GM21447 (cell line): ENCODE measurements at regions not wholly inside any gene's neighbourhood (a gene's known extent, or its start where the extent isn't known, plus 50 kb on each side); places are given as distances from the start of the nearest gene placed in this dataset.

Experiments
- ATAC-seq: cut with Tn5 transposase; IDR thresholded peaks from one replicate; pipeline ENCODE4 v1.9.1; 2021; ENCODE audit not compliant: unreplicated experiment

DNA sequence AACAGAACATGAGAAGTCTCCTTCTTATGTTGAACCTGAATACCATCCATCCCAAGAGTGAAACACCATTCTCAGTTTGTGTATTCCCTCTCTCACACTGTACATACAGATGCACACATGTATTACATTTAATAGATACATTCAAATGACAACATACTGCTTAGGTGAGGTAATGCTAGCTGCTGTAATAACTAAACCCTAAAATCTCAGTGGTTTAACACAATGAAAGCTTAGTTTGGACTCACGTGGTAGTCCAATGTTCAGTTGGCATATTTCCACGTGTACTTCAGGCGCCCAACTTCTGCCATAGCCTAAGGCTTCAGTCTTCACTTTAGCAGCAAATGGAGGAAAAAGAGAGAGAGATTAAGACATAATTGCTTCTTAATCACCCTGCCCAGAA lies 351.1 kb upstream of the PMFBP1 start:
- no peak for ATAC-seq

DNA sequence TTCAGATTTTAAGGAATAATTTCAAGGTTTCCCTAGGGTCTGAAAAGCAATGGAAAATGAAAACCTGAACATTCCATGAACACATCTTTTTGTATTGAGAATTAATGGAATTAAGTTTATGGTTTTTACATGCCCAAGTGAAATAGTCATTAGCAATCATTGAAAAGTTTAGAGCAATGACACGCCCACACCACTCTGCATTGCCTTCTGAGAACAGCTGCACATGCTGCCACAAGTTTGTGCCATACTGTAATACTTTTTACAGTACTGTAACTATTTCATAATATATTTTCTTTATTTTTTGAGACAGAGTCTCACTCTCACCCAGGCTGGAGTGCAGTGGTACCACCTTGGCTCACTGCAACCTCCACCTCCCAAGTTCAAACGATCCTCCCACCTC lies 345.2 kb upstream of the PMFBP1 start:
- no peak for ATAC-seq

DNA sequence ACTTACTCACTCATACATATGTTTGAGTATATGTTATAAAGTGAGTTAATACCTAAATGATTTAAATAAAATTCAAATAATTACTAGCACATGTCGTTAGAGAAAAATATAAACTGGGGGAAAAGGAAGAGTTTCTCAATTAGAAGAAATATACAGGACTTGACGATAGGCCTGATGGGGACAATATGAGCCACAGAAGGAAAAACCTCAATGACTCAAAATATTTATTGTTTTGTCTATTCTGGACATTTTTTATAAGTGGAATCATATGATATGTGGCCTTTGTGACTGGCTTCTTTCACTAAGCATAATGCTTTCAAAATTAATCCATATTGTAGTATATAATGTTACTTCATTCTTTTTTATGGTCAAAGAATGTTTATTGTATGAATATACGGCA lies 339.2 kb upstream of the PMFBP1 start:
- no peak for ATAC-seq

DNA sequence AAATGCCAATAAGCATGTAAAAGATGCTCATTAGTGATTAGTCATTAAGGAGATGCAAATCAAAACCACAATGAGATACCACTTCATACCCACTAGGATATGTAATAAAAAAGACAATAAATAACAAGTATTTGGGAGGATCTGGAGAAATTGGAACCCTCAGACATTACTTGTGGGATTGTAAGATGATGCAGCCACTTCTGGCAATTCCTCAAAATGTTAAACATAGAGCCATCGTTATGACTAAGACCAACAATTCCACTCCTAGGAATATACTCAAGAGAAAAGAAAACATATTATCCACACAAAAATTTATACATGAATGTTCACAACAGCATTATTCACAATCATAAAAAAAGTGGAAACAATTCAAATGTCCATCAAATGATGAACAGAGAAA lies 336.2 kb upstream of the PMFBP1 start:
- no peak for ATAC-seq

DNA sequence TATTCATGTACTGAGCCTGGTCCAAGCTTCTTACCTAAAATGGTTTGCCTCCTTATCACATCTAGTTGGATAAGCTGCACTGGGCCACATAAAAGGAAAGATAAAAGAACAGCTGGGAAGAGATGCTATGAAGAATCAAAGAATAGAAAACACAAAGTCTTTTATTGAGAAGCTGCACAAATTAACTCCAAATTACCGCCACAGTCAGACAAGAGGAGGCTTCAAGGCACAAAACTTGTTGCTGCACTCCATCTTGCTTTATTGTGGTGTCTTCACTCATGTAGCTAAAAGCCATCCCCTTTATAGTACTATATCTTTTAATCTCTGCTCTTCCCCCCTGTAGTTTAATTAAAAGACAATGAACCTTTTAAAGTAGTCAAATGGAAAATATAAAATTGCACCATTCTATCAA lies 330.6 kb upstream of the PMFBP1 start:
- no peak for ATAC-seq

DNA sequence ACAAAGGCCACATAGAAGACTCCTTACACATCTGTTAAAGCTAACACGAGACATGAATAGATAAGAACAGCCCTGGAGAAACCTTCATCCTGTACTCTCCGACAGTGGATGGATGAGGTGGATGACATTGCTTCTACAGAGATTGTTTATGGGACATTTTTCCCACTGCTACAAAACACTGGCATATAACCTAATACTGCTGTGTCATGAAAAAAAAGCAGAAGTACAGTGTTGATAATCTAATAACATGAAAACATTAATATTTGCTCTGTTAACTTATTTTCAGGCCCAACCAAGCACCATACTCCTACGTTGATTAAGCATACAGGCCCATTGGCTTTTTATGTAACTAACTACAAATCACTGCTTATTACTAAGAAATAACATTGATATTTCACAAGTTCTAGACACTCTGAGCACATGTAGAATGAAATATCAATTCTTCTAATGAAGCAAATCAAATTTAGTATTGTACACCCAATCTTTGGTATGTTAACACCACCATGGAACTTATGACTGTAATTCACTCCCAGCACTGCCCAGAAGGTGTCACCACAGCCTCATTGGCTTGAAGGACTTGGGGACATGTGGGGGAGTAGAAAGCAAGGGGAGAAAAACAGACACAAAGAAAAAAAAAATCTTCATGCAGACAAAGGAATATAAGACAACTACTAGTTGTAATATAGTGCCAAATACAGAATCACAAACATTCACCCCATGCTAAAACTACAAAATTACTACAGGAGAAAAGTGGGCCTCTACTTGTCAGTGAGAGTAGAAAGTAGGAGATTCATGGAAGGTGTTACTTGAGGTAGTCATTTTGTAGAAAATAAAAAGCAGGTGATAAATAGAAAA lies 330.0 kb upstream of the PMFBP1 start:
- peak; percentile 94 for ATAC-seq

DNA sequence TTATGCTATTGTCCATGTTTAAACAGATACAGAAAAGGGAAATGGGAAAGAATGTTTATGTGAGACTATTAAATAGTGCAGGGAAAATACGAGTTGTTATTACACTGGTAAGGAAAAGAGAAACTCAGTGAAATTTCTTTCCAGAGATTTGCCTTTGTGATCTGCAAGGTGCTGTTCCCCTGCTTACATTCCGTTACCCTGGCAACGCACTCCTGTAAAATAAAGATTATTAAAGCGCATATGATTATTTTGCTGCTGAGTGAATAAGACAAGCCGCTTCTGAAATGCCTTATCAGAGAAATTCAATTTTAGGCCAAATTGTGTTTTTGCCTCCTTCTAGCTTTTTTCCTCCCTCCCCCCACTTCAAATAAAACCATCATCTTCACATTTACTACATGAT lies 328.6 kb upstream of the PMFBP1 start:
- no peak for ATAC-seq

DNA sequence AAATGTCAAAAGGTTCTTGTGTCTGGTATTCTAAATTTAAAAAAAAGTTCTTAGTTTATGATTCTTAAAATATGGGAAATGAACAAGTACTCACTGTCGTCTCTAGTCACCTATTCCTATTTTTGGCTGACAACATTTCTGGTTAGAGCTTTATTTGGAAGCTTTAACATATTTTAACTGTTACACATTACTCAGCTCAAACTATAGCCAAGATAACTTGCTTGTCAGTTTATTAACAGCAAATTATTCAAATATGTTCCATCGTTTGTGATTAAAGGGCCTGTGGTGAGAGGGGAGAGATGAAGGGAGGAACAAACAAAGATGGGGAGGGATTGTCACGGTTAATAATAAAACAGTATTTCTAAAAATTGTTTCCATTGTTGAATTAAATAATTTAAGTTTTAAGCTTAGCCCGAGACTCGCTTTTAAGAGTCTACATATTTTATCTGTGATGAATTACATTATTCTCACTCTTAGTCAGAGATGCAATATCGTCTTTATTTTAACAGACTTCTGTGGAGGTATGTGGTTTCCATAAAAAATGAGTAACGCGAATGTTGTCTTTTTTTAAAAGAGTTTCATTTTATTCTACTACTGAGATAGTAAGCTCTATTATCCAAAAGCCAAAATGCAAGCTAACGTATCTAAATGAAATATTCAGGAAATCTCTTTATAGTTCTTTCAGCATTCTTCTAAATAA lies 321.9 kb upstream of the PMFBP1 start:
- ATAC-seq = no peak

DNA sequence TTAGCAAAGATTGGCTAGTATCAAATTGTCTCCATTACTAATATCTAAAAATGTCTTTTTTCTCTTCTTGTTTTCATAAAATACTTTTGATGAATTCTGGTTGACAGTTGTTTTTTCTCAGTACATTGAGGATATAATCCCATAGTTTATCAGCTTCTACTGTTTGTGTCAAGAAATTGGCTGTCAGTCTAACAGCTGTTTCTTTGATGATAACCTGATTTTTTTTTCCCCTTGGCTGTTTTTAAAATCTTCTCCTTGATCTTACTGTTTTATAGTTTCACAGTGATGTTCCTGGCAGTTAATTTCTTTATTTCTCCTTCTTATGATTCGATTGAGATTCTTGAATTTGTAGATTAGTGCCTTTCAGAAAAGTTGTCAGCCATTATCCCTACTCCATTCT lies 315.3 kb upstream of the PMFBP1 start:
- ATAC-seq = no peak

DNA sequence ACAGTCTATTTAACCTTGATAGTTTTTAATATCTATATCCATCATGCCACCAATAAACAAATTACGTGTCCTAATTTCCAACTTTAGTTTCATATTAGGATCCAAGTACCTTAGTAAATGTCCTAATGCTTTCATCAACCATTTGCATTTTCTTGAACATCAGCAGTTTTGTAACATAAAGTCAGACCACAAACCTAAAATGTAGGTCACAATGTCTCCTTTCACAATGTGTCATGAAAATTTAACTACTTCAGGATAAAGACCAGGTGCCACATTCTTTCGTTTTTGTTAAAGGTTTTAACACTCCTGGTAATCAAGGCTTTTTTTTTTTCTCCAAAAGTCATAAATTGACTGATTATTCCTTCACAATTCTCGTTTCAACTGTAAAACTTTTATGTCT lies 310.7 kb upstream of the PMFBP1 start:
- no peak for ATAC-seq

DNA sequence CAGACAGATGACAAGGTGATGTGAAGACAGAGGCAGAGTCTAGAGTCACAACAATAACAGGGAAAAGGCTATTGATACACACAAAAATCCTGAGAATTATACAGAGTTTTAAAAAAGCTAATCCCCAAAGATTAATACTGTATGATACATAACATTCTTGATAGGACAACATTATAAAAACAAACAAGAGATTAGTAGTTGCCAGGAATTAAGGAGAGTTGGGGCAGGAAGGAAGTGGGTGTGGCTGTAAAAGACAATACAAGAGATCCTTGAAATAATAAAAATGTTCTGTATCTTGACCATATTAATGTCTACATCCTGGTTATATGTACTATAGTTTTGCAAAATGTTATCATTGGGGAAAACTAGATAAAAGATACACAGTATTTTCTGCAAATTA lies 309.5 kb upstream of the PMFBP1 start:
- no peak for ATAC-seq

DNA sequence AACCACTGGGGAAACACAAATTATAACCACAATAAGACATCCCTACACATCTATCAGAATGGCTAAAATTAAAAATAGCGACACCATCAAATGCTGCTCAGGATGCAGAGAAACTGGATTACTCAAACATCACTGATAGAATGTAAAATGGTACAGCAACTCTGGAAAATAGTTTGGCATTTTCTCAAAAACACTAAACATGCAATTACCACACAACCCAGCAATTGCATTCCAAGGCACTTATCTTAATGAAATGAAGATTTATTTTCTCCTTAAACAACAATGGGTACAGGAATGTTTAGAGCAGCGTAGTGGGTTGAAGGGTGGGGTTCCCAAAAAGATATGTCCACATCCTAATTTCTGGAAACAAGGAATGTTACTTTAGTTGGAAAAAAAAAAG lies 309.0 kb upstream of the PMFBP1 start:
- ATAC-seq = no peak

DNA sequence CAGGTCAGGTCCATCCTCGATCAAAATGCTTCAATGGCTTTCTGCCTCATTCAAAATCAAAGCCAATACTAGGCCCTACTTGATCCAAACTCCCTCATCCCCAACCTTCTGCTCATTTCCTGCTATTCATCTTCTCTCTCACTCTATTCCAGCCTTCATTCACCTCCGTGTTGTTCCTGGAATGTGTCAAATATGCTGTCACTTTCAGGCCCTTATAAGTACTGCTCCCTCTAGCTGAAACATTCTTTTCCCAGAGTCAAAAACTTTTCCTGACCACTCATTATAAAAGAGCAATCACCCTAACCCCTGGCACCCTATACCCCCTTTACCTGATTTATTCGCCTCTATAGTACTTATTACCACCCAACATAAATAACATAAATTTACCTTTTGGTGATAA lies 303.7 kb upstream of the PMFBP1 start:
- ATAC-seq = no peak

DNA sequence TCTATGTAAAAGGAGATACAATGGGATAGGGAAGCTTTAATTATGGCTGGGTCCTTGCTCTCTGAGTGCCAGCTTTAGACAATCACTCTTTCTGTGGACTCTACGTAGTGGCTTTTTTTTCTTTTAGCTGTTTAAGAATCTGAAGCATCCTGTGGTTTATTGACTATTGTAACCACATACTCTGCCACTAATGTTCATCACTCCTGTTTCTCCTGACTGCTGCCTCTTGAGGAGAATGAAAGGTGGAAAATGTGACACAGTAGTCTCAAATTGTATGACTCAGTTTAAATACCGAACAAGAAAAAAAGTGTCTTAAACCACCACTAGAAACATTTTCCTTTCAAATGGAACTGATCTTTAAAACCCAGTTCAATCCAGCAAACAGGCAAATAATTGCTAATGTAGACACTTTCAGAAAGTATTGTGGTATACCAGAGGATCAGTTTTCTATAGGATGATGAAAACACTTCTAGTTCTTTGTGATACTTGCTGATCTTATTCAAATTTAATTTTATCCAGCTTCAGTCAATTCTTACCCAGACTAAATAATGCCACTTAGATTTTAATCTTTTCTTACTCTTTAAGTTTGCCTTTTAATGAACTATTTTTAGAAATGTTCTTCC lies 302.7 kb upstream of the PMFBP1 start:
- no peak for ATAC-seq

DNA sequence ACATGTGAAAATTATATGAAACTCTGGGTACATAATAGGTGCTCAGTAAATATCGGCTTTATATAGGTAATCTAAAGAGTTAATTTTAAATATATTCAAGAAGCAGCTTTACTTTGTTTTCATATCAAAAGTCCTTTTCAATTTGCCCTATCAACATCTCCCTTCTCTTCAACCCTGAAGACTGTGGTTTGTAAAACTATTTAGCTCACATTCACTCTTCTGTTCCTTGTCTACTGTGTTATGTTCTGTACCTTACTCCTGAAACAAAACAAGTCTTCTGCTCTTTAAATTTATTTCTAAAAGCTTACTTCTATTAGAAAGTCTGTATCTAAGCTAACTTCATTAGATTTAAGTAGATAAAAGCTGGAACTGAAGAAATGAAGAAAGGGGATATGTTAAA lies 301.7 kb upstream of the PMFBP1 start:
- no peak for ATAC-seq

DNA sequence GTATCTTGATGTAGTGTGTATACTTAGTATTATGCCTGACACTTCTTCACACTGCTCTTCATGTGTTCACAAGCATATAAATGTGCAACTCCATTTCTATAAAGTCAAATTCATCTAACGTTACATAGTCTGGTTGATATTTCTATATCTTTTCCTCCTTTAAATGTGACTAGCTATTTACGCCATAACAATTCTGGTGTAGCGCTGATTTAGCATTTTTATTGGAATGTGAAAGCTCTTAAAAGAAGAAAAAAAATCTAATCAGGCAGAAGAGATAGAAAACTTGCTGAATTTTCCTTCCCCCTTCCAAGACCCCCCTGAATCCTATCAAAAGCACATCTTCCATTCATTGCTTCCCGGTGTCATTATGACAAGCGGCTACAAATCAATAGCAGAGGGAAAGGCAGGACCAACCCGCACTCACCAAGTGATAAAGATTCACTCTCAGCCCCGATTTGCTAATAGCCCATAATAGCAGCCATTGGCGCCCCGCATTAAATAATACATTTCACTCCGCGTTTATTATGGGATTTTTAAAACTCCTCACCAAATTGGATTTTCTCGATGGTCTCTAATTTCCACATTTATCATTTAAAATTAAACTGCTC lies 299.5 kb upstream of the PMFBP1 start:
- ATAC-seq = no peak

DNA sequence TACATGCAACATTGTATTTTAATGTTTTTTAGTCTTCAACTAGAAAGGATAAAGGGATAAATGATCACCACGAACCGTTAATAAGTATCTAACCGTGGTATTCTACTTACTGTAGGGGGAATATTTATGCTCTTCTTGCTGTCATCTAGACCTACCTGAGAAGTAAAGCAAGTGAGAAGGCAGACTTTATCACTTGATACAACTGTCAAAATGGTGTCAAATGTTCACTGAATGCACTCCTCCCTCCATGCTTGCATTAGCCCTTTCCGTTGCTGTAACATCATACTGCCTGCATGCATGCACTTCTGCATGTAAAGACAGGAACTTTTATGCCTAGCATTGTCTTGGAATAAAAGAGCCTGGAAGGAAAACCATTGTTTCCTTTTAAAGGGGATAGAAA lies 298.6 kb upstream of the PMFBP1 start:
- ATAC-seq = no peak

DNA sequence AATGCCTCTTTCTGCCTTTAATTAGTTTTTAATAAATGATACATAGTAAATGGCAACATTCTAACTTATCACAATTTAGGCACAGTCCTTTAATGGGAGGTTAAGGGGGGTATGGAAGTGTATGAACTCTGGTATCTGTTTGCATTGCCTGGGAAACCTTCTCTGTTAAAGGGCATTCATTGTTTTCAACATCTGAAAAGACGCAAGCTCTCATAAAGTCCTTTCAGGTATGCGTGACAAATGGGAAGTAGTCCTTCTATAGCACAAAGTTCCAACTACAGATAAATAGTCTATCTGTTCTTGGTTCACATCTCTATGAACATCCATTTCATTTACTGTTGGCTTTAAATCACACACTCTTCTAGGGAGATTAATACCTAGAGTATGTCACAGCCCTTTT lies 298.0 kb upstream of the PMFBP1 start:
- no peak for ATAC-seq

DNA sequence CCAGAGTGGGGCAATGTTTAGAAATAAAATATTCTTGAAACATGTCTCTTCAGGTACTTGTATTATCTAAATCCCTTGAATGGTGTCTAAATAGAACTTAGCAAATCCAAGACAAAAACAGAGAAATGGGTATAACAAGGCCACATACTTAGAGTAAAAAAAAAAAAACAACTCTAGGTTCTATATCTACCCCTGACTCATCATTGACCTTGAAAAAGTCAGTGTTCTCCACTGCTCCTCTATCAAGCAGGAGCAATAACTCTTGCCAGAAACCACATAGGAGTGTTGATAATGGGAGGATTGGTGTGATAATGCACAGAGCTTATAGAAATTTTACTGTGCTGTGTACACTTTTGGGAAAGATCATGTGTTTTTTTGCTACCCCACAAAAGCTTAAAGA lies 296.6 kb upstream of the PMFBP1 start:
- no peak for ATAC-seq

DNA sequence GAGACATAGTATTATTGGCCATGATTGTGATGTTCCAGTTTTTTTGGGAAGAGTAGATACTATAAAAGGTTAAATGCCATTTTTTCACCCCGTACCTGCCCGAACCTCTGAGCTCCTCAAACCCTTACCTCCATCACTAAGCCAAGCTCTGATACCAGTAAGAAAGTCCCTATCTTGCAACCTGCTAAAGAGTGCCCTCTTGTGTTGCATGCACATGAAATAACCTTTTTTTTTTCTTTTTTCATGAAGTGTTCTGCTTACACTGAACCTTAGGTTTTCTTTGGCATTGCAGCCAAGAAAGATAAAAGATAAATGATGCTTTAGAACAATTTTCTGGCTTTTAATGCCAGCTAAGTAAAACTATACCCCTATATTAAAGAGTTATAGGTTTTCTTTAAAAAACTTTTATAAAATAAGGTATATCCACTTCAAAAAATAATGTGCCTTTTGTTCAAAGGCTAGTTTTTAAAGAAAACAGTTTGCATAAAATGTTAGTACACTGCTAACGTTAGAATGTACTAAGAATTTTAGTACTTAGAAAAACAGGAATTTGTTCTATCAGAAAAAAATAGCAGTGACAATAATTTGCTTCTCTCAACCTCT lies 295.3 kb upstream of the PMFBP1 start:
- ATAC-seq = no peak

DNA sequence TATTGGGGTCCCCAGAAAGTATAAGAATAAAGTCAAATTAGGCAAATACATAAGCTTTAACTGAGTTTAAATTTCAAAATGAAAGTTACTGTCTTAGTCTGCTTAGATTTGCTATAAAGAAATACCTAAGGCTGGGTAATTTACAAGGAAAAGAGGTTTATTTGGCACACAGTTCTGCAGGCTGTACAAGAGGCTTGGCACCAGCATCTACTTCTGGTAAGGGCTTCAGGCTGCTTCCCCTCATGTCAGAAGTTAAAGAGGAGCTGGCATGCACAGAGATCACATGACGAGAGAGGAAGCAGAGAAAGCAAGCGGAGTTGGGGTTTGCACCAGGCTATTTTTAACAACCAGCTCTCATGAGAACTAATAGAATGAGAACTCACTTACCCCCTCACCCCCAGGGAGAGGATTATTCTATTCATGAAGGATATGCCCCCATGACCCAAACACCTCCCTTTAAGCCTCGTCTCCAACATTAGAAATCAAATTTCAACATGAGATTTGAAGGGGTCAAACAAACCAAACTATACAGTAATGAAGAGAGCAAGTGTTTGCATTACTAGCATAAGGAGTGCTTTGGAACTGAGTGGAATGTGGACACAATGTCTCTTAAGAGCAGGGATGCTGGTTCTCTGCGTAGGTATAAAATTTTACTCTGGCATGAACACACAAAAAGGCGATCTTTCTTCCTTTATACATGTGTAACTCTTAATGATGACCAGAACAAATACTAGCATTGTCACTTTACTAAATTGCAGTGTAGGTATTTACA lies 292.8 kb upstream of the PMFBP1 start:
- ATAC-seq = no peak
